ENCODE measurements at regions not wholly inside any gene's neighbourhood (a gene's known extent, or its start where the extent isn't known, plus 50 kb on each side); places are given as distances from the start of the nearest gene placed in this dataset.

DNA sequence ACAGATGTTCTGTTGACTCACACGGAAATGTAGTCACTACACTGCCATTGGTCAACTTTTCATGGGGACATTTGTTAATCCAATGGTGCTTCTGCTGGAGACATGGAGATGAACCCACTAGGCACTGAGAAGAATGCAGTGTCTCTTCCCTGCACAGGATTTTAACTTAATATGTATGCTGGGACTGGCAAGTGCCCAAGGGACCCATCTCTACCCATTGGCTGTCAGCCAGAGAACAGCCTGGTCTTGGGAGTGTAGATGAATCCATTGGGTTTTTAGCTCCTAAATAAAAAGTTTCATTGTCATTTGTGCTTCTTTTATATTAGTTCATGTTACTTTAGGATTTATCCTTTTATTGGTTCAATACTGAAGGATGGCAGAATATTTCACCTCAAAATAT is 195.8 kb upstream of the CDH6 start:
- TF ChIP-seq CTCF (IDR thresholded peaks at IDR 0.05; ENCODE audit: insufficient read depth, low read length), result no peak
- no peak for TF ChIP-seq REST (IDR thresholded peaks at IDR 0.05; ENCODE audit: insufficient replicate concordance, low read depth)
- no peak for TF ChIP-seq POLR2AphosphoS5 (IDR thresholded peaks at IDR 0.05; ENCODE audit: low read depth)

Data from HL-60 (cell line).